ENCODE measurements at regions not wholly inside any gene's neighbourhood (a gene's known extent, or its start where the extent isn't known, plus 50 kb on each side); places are given as distances from the start of the nearest gene placed in this dataset.

DNA sequence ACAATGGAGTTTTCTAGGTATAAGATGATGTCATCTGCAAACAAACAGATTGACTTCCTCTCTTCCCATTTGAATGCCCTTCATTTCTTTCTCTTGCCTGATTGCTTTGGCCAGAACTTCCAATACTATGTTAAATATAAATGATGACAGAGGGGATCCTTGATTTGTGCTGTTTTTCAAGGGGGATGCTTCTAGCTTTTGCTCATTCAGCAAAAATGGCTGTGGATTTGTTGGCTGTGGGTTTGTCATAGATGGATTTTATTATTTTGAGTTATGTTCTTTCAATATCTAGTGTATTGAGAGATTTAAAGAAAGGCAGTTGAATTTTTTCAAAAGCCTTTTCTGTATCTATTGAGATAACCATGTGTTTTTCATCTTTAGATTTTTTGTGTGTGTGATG lies 662.4 kb upstream of the EYS start:
- no TSS peak for BruUV-seq (replicated peaks)
- no peaks in the 10 kb centered on the region for H3K4me1 ChIP-seq (ENCODE audit: insufficient read depth, low read length, poor library complexity, severe bottlenecking)
- H3K9me3 ChIP-seq (ENCODE audit: low read depth, low read length, poor library complexity, severe bottlenecking), result no peaks in the 10 kb centered on the region
- ChIA-PET POLR2A (ENCODE audit: low non-redundant PET) (no interaction called here), CTCF (no interaction called here)
- H3K36me3 ChIP-seq (ENCODE audit: insufficient read depth, low read length, poor library complexity, severe bottlenecking), result no peaks in the 10 kb centered on the region
- TF ChIP-seq, protein P1, sequence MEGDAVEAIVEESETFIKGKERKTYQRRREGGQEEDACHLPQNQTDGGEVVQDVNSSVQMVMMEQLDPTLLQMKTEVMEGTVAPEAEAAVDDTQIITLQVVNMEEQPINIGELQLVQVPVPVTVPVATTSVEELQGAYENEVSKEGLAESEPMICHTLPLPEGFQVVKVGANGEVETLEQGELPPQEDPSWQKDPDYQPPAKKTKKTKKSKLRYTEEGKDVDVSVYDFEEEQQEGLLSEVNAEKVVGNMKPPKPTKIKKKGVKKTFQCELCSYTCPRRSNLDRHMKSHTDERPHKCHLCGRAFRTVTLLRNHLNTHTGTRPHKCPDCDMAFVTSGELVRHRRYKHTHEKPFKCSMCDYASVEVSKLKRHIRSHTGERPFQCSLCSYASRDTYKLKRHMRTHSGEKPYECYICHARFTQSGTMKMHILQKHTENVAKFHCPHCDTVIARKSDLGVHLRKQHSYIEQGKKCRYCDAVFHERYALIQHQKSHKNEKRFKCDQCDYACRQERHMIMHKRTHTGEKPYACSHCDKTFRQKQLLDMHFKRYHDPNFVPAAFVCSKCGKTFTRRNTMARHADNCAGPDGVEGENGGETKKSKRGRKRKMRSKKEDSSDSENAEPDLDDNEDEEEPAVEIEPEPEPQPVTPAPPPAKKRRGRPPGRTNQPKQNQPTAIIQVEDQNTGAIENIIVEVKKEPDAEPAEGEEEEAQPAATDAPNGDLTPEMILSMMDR (conservative IDR thresholded peaks at IDR 0.05; ENCODE audit: low read depth, low read length), result no peak
- H3K27ac ChIP-seq (ENCODE audit: low read depth, low read length, poor library complexity, severe bottlenecking), result no peak overlapping the region
- H3K4me3 ChIP-seq (ENCODE audit: low read depth, low read length, poor library complexity, severe bottlenecking), result no peak overlapping the region
- no peaks in the 10 kb centered on the region for H3K27me3 ChIP-seq (replicated peaks; ENCODE audit: insufficient read depth, low read depth, low read length, poor library complexity)
- no peak for DNase-seq (ENCODE audit: low spot score)
- intact Hi-C loops (cut with micrococcal nuclease; ENCODE audit: unreplicated experiment), result no loop called here

DNA sequence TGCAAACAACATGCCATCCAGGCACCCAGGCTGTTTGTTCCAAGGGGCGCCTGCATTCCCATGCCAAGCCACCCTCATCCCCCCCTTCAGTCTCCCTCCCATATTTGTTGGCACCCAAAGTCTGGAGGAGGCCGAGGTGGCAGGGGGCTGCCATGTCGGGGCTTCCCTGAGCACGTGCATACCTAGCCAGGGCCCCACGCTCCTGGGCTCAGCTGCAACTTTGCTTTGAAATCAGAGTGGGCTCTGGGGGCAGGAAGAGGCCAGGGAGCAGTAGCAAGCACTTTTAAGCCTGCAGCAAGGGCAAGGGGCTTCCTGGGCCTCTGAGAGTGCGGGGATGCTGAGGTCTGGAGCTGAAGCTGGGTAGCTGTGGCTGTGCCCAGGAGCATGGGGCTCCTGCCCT lies 655.9 kb upstream of the EYS start:
- BruUV-seq (replicated peaks), result no TSS peak
- CTCF ChIA-PET, result no interaction called here
- no peak overlapping the region for H3K27ac ChIP-seq (ENCODE audit: low read depth, low read length, poor library complexity, severe bottlenecking)
- no peak overlapping the region for H3K4me3 ChIP-seq (ENCODE audit: low read depth, low read length, poor library complexity, severe bottlenecking)
- POLR2A ChIA-PET (ENCODE audit: low non-redundant PET), result no interaction called here
- DNase-seq (ENCODE audit: low spot score), result no peak
- H3K4me1 ChIP-seq (ENCODE audit: insufficient read depth, low read length, poor library complexity, severe bottlenecking), result no peaks in the 10 kb centered on the region
- intact Hi-C loops (cut with micrococcal nuclease; ENCODE audit: unreplicated experiment), result no loop called here
- no peaks in the 10 kb centered on the region for H3K9me3 ChIP-seq (ENCODE audit: low read depth, low read length, poor library complexity, severe bottlenecking)
- no peaks in the 10 kb centered on the region for H3K36me3 ChIP-seq (ENCODE audit: insufficient read depth, low read length, poor library complexity, severe bottlenecking)
- TF ChIP-seq, protein P1 (conservative IDR thresholded peaks at IDR 0.05; ENCODE audit: low read depth, low read length), result no peak
- TF ChIP-seq EZH2 (IDR thresholded peaks at IDR 0.05; ENCODE audit: borderline replicate concordance, low read depth, low read length, poor library complexity, severe bottlenecking), result no peak
- H3K27me3 ChIP-seq (replicated peaks; ENCODE audit: insufficient read depth, low read depth, low read length, poor library complexity), result no peaks in the 10 kb centered on the region

DNA sequence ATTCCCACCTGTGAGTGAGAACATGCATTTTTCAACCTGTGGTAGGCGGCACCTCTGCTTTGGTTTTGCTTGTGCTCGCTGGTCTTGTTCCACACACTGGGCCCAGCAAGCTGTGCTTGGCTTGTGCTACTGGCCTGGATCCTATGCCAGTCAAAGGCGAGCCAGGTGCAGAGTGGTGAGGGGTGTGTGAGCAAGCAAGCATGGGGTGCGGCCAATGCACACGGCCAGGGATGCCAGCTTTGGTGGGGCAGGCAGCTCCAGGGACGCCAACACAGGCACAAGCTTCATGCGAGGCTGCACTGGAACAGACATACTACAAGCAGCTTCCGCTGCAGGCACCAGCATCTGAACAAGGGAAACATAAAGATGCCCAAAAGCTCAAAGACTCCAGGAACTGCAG lies 654.9 kb upstream of the EYS start:
- Histone ChIP-seq H3K9me3 (ENCODE audit: low read depth, low read length, poor library complexity, severe bottlenecking) (no peaks in the 10 kb centered on the region), H3K27ac (ENCODE audit: low read depth, low read length, poor library complexity, severe bottlenecking) (no peak overlapping the region), H3K4me3 (ENCODE audit: low read depth, low read length, poor library complexity, severe bottlenecking) (no peak overlapping the region), H3K36me3 (ENCODE audit: insufficient read depth, low read length, poor library complexity, severe bottlenecking) (no peaks in the 10 kb centered on the region), H3K27me3 (replicated peaks; ENCODE audit: insufficient read depth, low read depth, low read length, poor library complexity) (no peaks in the 10 kb centered on the region), H3K4me1 (ENCODE audit: insufficient read depth, low read length, poor library complexity, severe bottlenecking) (no peaks in the 10 kb centered on the region)
- BruUV-seq (replicated peaks), result no TSS peak
- ChIA-PET CTCF (no interaction called here), POLR2A (ENCODE audit: low non-redundant PET) (no interaction called here)
- TF ChIP-seq, protein P1 (conservative IDR thresholded peaks at IDR 0.05; ENCODE audit: low read depth, low read length), result no peak
- no peak for TF ChIP-seq EZH2 (IDR thresholded peaks at IDR 0.05; ENCODE audit: borderline replicate concordance, low read depth, low read length, poor library complexity, severe bottlenecking)
- intact Hi-C loops (cut with micrococcal nuclease; ENCODE audit: unreplicated experiment), result no loop called here
- no peak for DNase-seq (ENCODE audit: low spot score)

Measured in A673 (cell line).